Naive thymus-derived CD4-positive, alpha-beta T cell (primary cell): ENCODE measurements at regions not wholly inside any gene's neighbourhood (a gene's known extent, or its start where the extent isn't known, plus 50 kb on each side); places are given as distances from the start of the nearest gene placed in this dataset.

Source experiments
- ATAC-seq: fragments of 150-1000 bp; cut with Tn5 transposase; 2 replicates; pipeline ENCODE4 v1.10.0; 2021; ENCODE audit warnings: mild to moderate bottlenecking, moderate library complexity
- CTCF ChIA-PET: fragments of 350-600 bp; sonication (Branson Sonifier 250); formaldehyde crosslinking; loops from one replicate; lab custom pipeline; 2021; ENCODE audit warnings: antibody characterized with exemption; lab: Charles Lee
- POLR2A ChIA-PET: fragments of 350-600 bp; sonication (Branson Sonifier 250); formaldehyde crosslinking; loops from one replicate; lab custom pipeline; 2021; ENCODE audit warnings: antibody characterized with exemption, inconsistent platforms; lab: Charles Lee
- DNase-seq, 9 donors: peaks; one replicate each; pipeline versions ENCODE4 v3.0.0 to v3.0.0-alpha.2; 2020 to 2022; ENCODE audit warnings: mixed read lengths in 1 of 9
- H3K27ac ChIP-seq: one replicate; pipeline ENCODE4 v1.7.0; 2013; ENCODE audit warnings: mild to moderate bottlenecking, low read depth, low read length, moderate library complexity
- H3K27me3 ChIP-seq, 2 donors: one replicate each; pipeline ENCODE4 v1.7.0; 2013; ENCODE audit warnings: low read length in 2 of 2, mild to moderate bottlenecking in 2 of 2, moderate library complexity in 2 of 2; ENCODE audit not compliant: control insufficient read depth in 2 of 2, insufficient read depth in 2 of 2
- H3K36me3 ChIP-seq, 3 experiments: 1 replicate in 2 of 3; 2 replicates in 1 of 3; pipeline ENCODE4 v1.7.0; 2013; ENCODE audit warnings: low read length in 3 of 3, mild to moderate bottlenecking in 3 of 3, moderate library complexity in 1 of 3; ENCODE audit not compliant: insufficient read depth in 3 of 3, control insufficient read depth in 2 of 3
- H3K4me1 ChIP-seq, 2 donors: one replicate each; pipeline ENCODE4 v1.7.0; 2013; ENCODE audit warnings: low read length in 2 of 2, mild to moderate bottlenecking in 2 of 2, moderate library complexity in 1 of 2; ENCODE audit not compliant: control insufficient read depth in 2 of 2, insufficient read depth in 2 of 2
- H3K4me3 ChIP-seq: 2 replicates; pipeline ENCODE4 v1.7.0; 2013; ENCODE audit warnings: mild to moderate bottlenecking, low read length
- H3K9me3 ChIP-seq, 3 experiments: 1 replicate in 2 of 3; 2 replicates in 1 of 3; pipeline ENCODE4 v1.7.0; 2013; ENCODE audit warnings: low read length in 3 of 3; ENCODE audit not compliant: control insufficient read depth in 2 of 3
- H3K27ac Mint-ChIP-seq, 9 donors: one replicate each; pipeline ENCODE4 v1.8.0; 2020 to 2022; ENCODE audit warnings: mixed read lengths in 9 of 9, mild to moderate bottlenecking in 8 of 9, moderate library complexity in 5 of 9, inconsistent platforms in 2 of 9
- H3K27me3 Mint-ChIP-seq, 5 donors: one replicate each; pipeline ENCODE4 v1.8.0; 2021 to 2022; ENCODE audit warnings: mixed read lengths in 5 of 5, mild to moderate bottlenecking in 1 of 5
- H3K36me3 Mint-ChIP-seq, 5 donors: one replicate each; pipeline ENCODE4 v1.8.0; 2020 to 2022; ENCODE audit warnings: mixed read lengths in 5 of 5, mild to moderate bottlenecking in 3 of 5, inconsistent platforms in 1 of 5
- H3K4me1 Mint-ChIP-seq, 7 donors: one replicate each; pipeline ENCODE4 v1.8.0; 2020 to 2022; ENCODE audit warnings: mixed read lengths in 7 of 7, mild to moderate bottlenecking in 3 of 7, inconsistent platforms in 1 of 7
- H3K4me3 Mint-ChIP-seq, 10 donors: one replicate each; pipeline ENCODE4 v1.8.0; 2020 to 2022; ENCODE audit warnings: mild to moderate bottlenecking in 10 of 10, mixed read lengths in 10 of 10, moderate library complexity in 6 of 10, inconsistent platforms in 2 of 10
- H3K9me3 Mint-ChIP-seq, 11 donors: one replicate each; pipeline ENCODE4 v1.8.0; 2020 to 2022; ENCODE audit warnings: mixed read lengths in 11 of 11, mild to moderate bottlenecking in 4 of 11, inconsistent platforms in 1 of 11, moderate library complexity in 1 of 11
- intact Hi-C, 2 donors: fragments of 100-400 bp; cut with micrococcal nuclease; formaldehyde crosslinking; loops; one replicate each; pipeline ENCODE4 v1.15.1; 2023

DNA sequence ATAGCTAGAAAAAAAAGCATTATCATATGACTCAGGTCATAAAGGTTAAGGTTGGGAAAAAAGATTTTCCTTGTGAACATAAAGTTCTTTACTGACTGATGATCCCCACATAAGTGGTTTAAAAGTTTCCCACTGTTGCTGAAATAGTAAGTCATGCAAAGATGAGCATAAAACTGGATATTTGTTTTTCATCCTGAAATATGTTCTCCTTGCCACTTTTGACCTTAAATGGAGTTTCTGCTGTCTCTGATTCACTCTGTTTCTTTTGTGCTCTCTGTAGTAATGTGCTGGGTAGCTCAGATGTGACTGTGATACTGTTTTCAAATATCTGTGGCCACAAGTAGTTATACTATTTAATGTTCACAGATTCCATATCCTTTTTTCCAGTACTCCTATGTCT, 162.5 kb upstream of the GAS1 start:
- Mint-ChIP-seq H3K27ac (no peak overlapping the region), H3K4me1 (no peaks in the 10 kb centered on the region), H3K27me3 (peaks cover 0 to 30% (median 19%) of the 10 kb centered on the region in 5 donors), H3K4me3 (no peak overlapping the region), H3K9me3 (peaks cover 0 to 10% (median 4%) of the 10 kb centered on the region in 11 donors), H3K36me3 (no peaks in the 10 kb centered on the region)
- no peak for ATAC-seq
- no peaks in the 10 kb centered on the region for H3K9me3 ChIP-seq
- CTCF ChIA-PET, result no interaction called here
- no peaks in the 10 kb centered on the region for H3K36me3 ChIP-seq
- no peaks in the 10 kb centered on the region for H3K4me1 ChIP-seq
- POLR2A ChIA-PET, result no interaction called here
- no peaks in the 10 kb centered on the region for H3K27me3 ChIP-seq
- H3K27ac ChIP-seq, result no peak overlapping the region
- no peak overlapping the region for H3K4me3 ChIP-seq
- no peak for DNase-seq
- intact Hi-C loops, result no loop called here

DNA sequence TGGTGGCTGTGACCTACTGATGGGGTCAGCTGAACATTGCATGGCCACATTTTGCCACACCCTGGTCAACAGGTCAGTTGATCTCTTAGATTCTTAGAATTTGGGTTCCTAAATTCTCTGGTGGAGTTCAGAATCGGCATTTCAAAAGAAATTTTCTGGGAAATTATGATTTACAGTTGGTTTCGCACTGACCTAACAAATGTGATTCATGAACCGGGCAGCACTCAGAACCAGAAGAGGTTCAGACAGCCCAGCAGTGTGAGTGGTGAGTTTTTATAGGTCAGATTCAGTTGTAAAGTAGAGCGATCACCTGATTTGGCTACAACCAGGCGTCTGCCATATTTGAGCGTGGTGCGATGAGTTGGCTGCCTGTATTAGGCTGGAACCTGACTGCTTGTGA, 163.7 kb upstream of the GAS1 start:
- CTCF ChIA-PET, result no interaction called here
- Histone ChIP-seq H3K4me1 (no peaks in the 10 kb centered on the region), H3K27ac (no peak overlapping the region), H3K36me3 (no peaks in the 10 kb centered on the region), H3K4me3 (no peak overlapping the region), H3K27me3 (no peaks in the 10 kb centered on the region), H3K9me3 (no peaks in the 10 kb centered on the region)
- Mint-ChIP-seq H3K9me3 (peaks cover 0 to 10% (median 4%) of the 10 kb centered on the region in 11 donors), H3K27me3 (peaks cover 0 to 18% (median 12%) of the 10 kb centered on the region in 5 donors), H3K27ac (no peak overlapping the region), H3K36me3 (no peaks in the 10 kb centered on the region), H3K4me3 (no peak overlapping the region), H3K4me1 (no peaks in the 10 kb centered on the region)
- no peak for ATAC-seq
- intact Hi-C loops, result no loop called here
- POLR2A ChIA-PET, result no interaction called here
- DNase-seq, result no peak

DNA sequence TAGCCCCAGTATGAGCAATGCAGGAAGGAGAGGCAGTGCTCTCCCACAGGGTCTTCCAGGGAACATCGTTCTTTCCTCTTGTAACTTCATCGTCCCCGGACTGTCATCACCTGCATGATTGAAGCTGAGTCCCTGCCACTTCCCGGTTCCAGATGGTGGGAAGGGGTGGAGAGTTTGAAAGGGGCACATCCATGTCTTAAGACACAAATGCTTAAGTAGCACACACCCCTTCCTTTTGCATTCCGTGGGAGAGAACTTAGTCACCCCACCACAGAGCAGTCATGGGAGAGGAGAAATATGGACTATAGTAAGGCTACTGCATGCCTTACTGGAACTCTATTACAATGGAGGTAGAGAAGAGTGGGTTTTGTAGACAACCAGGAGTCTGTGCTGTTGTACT, 165.3 kb upstream of the GAS1 start:
- intact Hi-C loops, result no loop called here
- DNase-seq, result no peak
- Mint-ChIP-seq H3K4me1 (no peaks in the 10 kb centered on the region), H3K9me3 (peaks cover 0 to 10% (median 4%) of the 10 kb centered on the region in 11 donors), H3K27me3 (peaks cover 0 to 23% (median 11%) of the 10 kb centered on the region in 5 donors), H3K36me3 (no peaks in the 10 kb centered on the region), H3K4me3 (no peak overlapping the region), H3K27ac (no peak overlapping the region)
- Histone ChIP-seq H3K9me3 (no peaks in the 10 kb centered on the region), H3K27ac (no peak overlapping the region), H3K4me3 (no peak overlapping the region), H3K36me3 (no peaks in the 10 kb centered on the region), H3K27me3 (no peaks in the 10 kb centered on the region), H3K4me1 (no peaks in the 10 kb centered on the region)
- ChIA-PET POLR2A (no interaction called here), CTCF (no interaction called here)
- no peak for ATAC-seq

DNA sequence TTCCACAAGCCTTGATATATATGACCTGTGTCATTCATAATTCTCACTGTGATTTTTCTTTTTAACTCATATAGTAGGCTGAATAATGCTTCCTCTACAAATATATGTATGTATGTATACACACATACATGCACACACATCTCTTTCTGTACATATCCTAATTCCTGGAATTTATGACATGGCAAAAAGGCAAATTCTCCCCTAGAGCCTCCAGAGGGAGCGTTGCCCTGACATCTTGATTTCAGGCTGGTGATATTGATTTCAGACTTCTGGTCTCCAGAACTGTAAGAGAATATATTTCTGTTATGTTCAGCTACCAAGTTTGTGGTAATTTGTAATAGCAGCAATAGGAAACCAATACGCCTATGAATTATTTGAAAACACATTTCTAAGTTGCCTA, 166.6 kb upstream of the GAS1 start:
- Histone ChIP-seq H3K27ac (no peak overlapping the region), H3K4me1 (no peaks in the 10 kb centered on the region), H3K27me3 (no peaks in the 10 kb centered on the region), H3K4me3 (no peak overlapping the region), H3K9me3 (no peaks in the 10 kb centered on the region), H3K36me3 (no peaks in the 10 kb centered on the region)
- Mint-ChIP-seq H3K4me1 (no peaks in the 10 kb centered on the region), H3K36me3 (no peaks in the 10 kb centered on the region), H3K9me3 (peaks cover 0 to 10% (median 3%) of the 10 kb centered on the region in 11 donors), H3K27ac (no peak overlapping the region), H3K4me3 (no peak overlapping the region), H3K27me3 (peaks cover 0 to 23% (median 8%) of the 10 kb centered on the region in 5 donors)
- POLR2A ChIA-PET, result no interaction called here
- ATAC-seq (no peak), DNase-seq (no peak)
- intact Hi-C loops, result no loop called here
- CTCF ChIA-PET, result no interaction called here

DNA sequence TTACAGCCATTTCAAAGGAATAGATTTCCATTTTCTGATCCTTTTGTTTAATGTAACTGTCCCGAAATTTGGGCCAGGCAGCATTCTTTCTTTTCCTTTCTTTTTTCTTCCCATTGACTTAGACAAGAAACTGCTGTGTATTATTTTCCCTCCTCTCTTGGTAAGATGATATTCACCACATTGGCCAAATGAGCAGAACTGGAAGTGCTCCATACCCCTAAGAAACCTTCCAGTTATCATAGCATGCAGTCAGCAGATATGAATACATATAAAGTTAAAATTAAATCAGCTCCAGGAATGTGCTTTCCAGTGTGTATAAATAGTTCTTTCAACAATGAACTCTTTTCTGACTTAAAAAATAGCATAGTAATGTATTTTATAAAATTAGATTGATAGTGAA, 168.5 kb upstream of the GAS1 start:
- intact Hi-C loops, result no loop called here
- H3K4me1 ChIP-seq, result no peaks in the 10 kb centered on the region

DNA sequence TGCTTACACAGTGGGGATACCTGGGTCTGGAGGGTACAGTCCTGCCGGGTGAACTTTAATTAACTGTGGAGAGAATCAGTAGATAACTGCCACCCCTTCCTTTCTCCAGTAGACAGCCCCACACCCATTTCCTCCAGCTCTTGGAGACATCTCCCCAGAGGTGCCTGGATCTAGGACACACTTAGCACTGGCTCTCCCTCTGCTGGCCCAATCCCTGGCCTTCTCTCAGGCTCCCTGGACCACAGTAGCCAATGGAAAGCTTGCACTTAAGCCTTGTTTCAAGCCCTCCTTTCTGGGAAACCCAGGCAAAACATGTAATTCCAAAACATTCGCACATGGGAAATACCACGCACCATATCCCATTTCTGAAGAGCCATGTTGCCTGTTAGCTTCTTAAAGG, 169.2 kb upstream of the GAS1 start:
- no peak overlapping the region for H3K4me3 Mint-ChIP-seq
- Histone ChIP-seq H3K36me3 (no peaks in the 10 kb centered on the region), H3K27ac (no peak overlapping the region), H3K9me3 (no peaks in the 10 kb centered on the region), H3K4me3 (no peak overlapping the region), H3K4me1 (no peaks in the 10 kb centered on the region), H3K27me3 (no peaks in the 10 kb centered on the region)
- no peaks in the 10 kb centered on the region for H3K36me3 Mint-ChIP-seq
- ATAC-seq (no peak), DNase-seq (no peak)
- ChIA-PET CTCF (no interaction called here), POLR2A (no interaction called here)
- H3K27ac Mint-ChIP-seq, result no peak overlapping the region
- H3K9me3 Mint-ChIP-seq, result peaks cover 0 to 5% (median 2%) of the 10 kb centered on the region in 11 donors
- intact Hi-C loops, result no loop called here
- H3K27me3 Mint-ChIP-seq, result peaks cover 0 to 35% (median 14%) of the 10 kb centered on the region in 5 donors
- no peaks in the 10 kb centered on the region for H3K4me1 Mint-ChIP-seq

More for the DNA sequence above, 168.5 kb upstream of the GAS1 start:
- Mint-ChIP-seq H3K36me3 (no peaks in the 10 kb centered on the region), H3K4me1 (no peaks in the 10 kb centered on the region), H3K4me3 (no peak overlapping the region), H3K27ac (no peak overlapping the region), H3K9me3 (peaks cover 0 to 7% (median 2%) of the 10 kb centered on the region in 11 donors), H3K27me3 (peaks cover 0 to 37% (median 14%) of the 10 kb centered on the region in 5 donors)
- CTCF ChIA-PET, result no interaction called here
- no peak overlapping the region for H3K4me3 ChIP-seq
- POLR2A ChIA-PET, result no interaction called here
- H3K27me3 ChIP-seq, result no peaks in the 10 kb centered on the region
- no peak for ATAC-seq
- DNase-seq, result no peak
- no peaks in the 10 kb centered on the region for H3K9me3 ChIP-seq
- H3K27ac ChIP-seq, result no peak overlapping the region
- no peaks in the 10 kb centered on the region for H3K36me3 ChIP-seq

DNA sequence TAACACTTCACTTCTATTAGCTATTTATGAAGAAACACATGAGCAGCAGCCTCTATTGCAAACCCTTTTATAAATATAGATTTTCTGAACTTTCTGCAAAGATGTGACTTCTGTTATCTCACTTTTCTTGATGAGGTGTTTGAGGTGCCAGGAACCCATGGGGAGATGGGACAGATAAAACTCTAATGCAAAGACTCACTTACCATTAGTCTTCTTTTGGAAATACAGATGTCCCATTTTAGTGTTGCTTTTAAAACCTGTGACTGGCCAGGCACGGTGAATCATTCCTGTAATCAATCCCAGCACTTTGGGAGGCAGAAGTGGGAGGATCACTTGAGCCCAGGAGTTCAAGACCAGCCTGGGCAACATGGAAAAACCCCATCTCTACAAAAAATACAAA, 171.3 kb upstream of the GAS1 start:
- H3K9me3 Mint-ChIP-seq, result no peaks in the 10 kb centered on the region
- peaks cover 2 to 31% (median 10%) of the 10 kb centered on the region in 5 donors for H3K27me3 Mint-ChIP-seq
- H3K27ac Mint-ChIP-seq, result no peak overlapping the region
- Histone ChIP-seq H3K9me3 (no peaks in the 10 kb centered on the region), H3K27ac (no peak overlapping the region), H3K27me3 (no peaks in the 10 kb centered on the region), H3K4me3 (no peak overlapping the region), H3K4me1 (no peaks in the 10 kb centered on the region), H3K36me3 (no peaks in the 10 kb centered on the region)
- ChIA-PET POLR2A (no interaction called here), CTCF (no interaction called here)
- no peak for DNase-seq
- intact Hi-C loops, result no loop called here
- H3K4me3 Mint-ChIP-seq, result no peak overlapping the region
- H3K36me3 Mint-ChIP-seq, result no peaks in the 10 kb centered on the region
- peaks cover 0 to 3% (median 0%) of the 10 kb centered on the region in 7 donors for H3K4me1 Mint-ChIP-seq
- no peak for ATAC-seq
